Neuronal stem cell (in vitro differentiated cells): ENCODE measurements at regions not wholly inside any gene's neighbourhood (a gene's known extent, or its start where the extent isn't known, plus 50 kb on each side); places are given as distances from the start of the nearest gene placed in this dataset.

Source experiments
- DNase-seq: peaks from one replicate; pipeline ENCODE4 v3.0.0-alpha.2; 2013; ENCODE audit warnings: low spot score
- H2AFZ ChIP-seq: one replicate; pipeline ENCODE4 v1.6.1; 2013; ENCODE audit warnings: mild to moderate bottlenecking, low read length, inconsistent platforms
- H2AK5ac ChIP-seq: 2 replicates; pipeline ENCODE4 v1.6.1; 2013; ENCODE audit warnings: low read depth, mild to moderate bottlenecking, inconsistent platforms, low read length, moderate library complexity, mixed read lengths
- H2BK120ac ChIP-seq: 2 replicates; pipeline ENCODE4 v1.6.1; 2013; ENCODE audit warnings: low read depth, mild to moderate bottlenecking, inconsistent platforms, low read length, moderate library complexity, mixed read lengths
- H2BK12ac ChIP-seq: one replicate; pipeline ENCODE4 v1.6.1; 2013; ENCODE audit warnings: low read length, inconsistent platforms
- H2BK15ac ChIP-seq: 2 replicates; pipeline ENCODE4 v1.6.1; 2013; ENCODE audit warnings: mild to moderate bottlenecking, low read length, inconsistent platforms, mixed read lengths
- H2BK5ac ChIP-seq: one replicate; pipeline ENCODE4 v1.6.1; 2013; ENCODE audit warnings: inconsistent platforms, mild to moderate bottlenecking, low read length, moderate library complexity
- H3K14ac ChIP-seq: one replicate; pipeline ENCODE4 v1.6.1; 2013; ENCODE audit warnings: low read length, inconsistent platforms
- H3K18ac ChIP-seq: 2 replicates; pipeline ENCODE4 v1.6.1; 2013; ENCODE audit warnings: low read length, inconsistent platforms
- H3K23ac ChIP-seq: 2 replicates; pipeline ENCODE4 v1.6.1; 2013; ENCODE audit warnings: low read depth, mild to moderate bottlenecking, mixed read lengths, low read length, inconsistent platforms; ENCODE audit not compliant: poor library complexity
- H3K27ac ChIP-seq: replicated peaks from 3 replicates; pipeline ENCODE4 v1.5.1; 2013; ENCODE audit warnings: low read length, inconsistent platforms
- H3K27me3 ChIP-seq, 3 experiments: 2 replicates each; pipeline ENCODE4 v1.6.1; 2013; ENCODE audit warnings: low read length in 3 of 3, mild to moderate bottlenecking in 2 of 3, inconsistent platforms in 1 of 3, low read depth in 1 of 3, mixed read lengths in 1 of 3, moderate library complexity in 1 of 3; ENCODE audit not compliant: control insufficient read depth in 3 of 3, insufficient read depth in 3 of 3
- H3K36me3 ChIP-seq, 2 donors: replicated peaks in 1 of 2; 2 replicates each; pipeline ENCODE4 v1.6.1; 2013; ENCODE audit warnings: low read length in 2 of 2; ENCODE audit not compliant: control insufficient read depth in 2 of 2, insufficient read depth in 2 of 2
- H3K4ac ChIP-seq: 2 replicates; pipeline ENCODE4 v1.6.1; 2013; ENCODE audit warnings: inconsistent platforms, mild to moderate bottlenecking, low read length, moderate library complexity
- H3K4me1 ChIP-seq, 2 donors: 1 replicate in 1 of 2; 2 replicates in 1 of 2; pipeline ENCODE4 v1.6.1; 2013; ENCODE audit warnings: low read length in 2 of 2, low read depth in 1 of 2; ENCODE audit not compliant: control insufficient read depth in 2 of 2, insufficient read depth in 1 of 2
- H3K4me2 ChIP-seq: one replicate; pipeline ENCODE4 v1.6.1; 2013; ENCODE audit warnings: mild to moderate bottlenecking, low read length, inconsistent platforms; ENCODE audit not compliant: insufficient read depth, poor library complexity, severe bottlenecking
- H3K4me3 ChIP-seq, 2 donors: 2 replicates each; pipeline ENCODE4 v1.5.1; 2013; ENCODE audit warnings: low read length in 2 of 2, mild to moderate bottlenecking in 2 of 2, inconsistent platforms in 1 of 2, moderate library complexity in 1 of 2
- H3K79me1 ChIP-seq: one replicate; pipeline ENCODE4 v1.6.1; 2013; ENCODE audit warnings: low read depth, mild to moderate bottlenecking, inconsistent platforms, low read length, moderate library complexity
- H3K9ac ChIP-seq: one replicate; pipeline ENCODE4 v1.6.1; 2013; ENCODE audit warnings: mild to moderate bottlenecking, low read depth, low read length, inconsistent platforms; ENCODE audit not compliant: poor library complexity
- H3K9me3 ChIP-seq, 2 donors: replicated peaks in 1 of 2; 2 replicates each; pipeline versions ENCODE3 to v1.6.1; 2013; ENCODE audit warnings: low read length in 2 of 2, mild to moderate bottlenecking in 2 of 2, inconsistent platforms in 1 of 2, low read depth in 1 of 2, mixed read lengths in 1 of 2, moderate library complexity in 1 of 2; ENCODE audit not compliant: control insufficient read depth in 2 of 2, insufficient read depth in 1 of 2
- H4K8ac ChIP-seq: one replicate; pipeline ENCODE4 v1.6.1; 2013; ENCODE audit warnings: low read depth, mild to moderate bottlenecking, inconsistent platforms, low read length, moderate library complexity
- H4K91ac ChIP-seq: one replicate; pipeline ENCODE4 v1.6.1; 2013; ENCODE audit warnings: low read length, low read depth, mild to moderate bottlenecking, inconsistent platforms; ENCODE audit not compliant: poor library complexity
- WGBS, 2 donors: extraction: QIAGEN DNeasy Blood & Tissue Kit; methylation state at CpG; one replicate each; pipeline ENCODE4 v1.1.7; 2013; ENCODE audit warnings: missing lambda C conversion rate in 2 of 2, mixed read lengths in 1 of 2; ENCODE audit not compliant: insufficient read length in 2 of 2, insufficient replicate concordance in 1 of 2; ENCODE audit errors: extremely low coverage in 2 of 2; 5-methylcytosine and 5-hydroxymethylcytosine counted together

- Histone ChIP-seq H2AFZ (peak overlapping the region; percentile 68), H3K27me3 (no peaks in the 10 kb centered on the region), H2BK120ac (no peak overlapping the region), H3K23ac (no peak overlapping the region), H4K8ac (no peak overlapping the region), H3K4ac (no peak overlapping the region), H3K79me1 (no peaks in the 10 kb centered on the region), H3K4me1 (peaks cover 3 to 8% of the 10 kb centered on the region in 2 donors), H2AK5ac (no peak overlapping the region), H3K14ac (no peak overlapping the region), H3K36me3 (no peaks in the 10 kb centered on the region), H2BK12ac (no peak overlapping the region), H3K9me3 (no peaks in the 10 kb centered on the region), H4K91ac (no peak overlapping the region), H3K4me3 (no peak overlapping the region), H2BK5ac (no peak overlapping the region), H3K4me2 (no peak overlapping the region), H3K9ac (no peak overlapping the region), H2BK15ac (no peak overlapping the region), H3K27ac (no peak overlapping the region), H3K18ac (no peak overlapping the region)
- no CpG with 5 or more reads among the region's 3 CpGs for WGBS, 2 donors
- peak; percentile 35 for DNase-seq
Measured at GRCh38 chr7:95690367-95690947, 81.9 kb upstream of the DYNC1I1 start.

- Histone ChIP-seq H3K36me3 (no peaks in the 10 kb centered on the region), H3K14ac (no peak overlapping the region), H4K8ac (no peak overlapping the region), H3K18ac (no peak overlapping the region), H4K91ac (no peak overlapping the region), H3K9ac (no peak overlapping the region), H2AFZ (peak overlapping the region; percentile 74), H3K4me2 (no peak overlapping the region), H3K4me1 (peaks cover 3 to 11% of the 10 kb centered on the region in 2 donors), H3K4me3 (no peak overlapping the region), H3K4ac (no peak overlapping the region), H2AK5ac (no peak overlapping the region), H2BK120ac (no peak overlapping the region), H3K79me1 (no peaks in the 10 kb centered on the region), H3K27me3 (no peaks in the 10 kb centered on the region), H2BK15ac (no peak overlapping the region), H2BK12ac (no peak overlapping the region), H2BK5ac (no peak overlapping the region), H3K27ac (no peak overlapping the region), H3K23ac (no peak overlapping the region), H3K9me3 (no peaks in the 10 kb centered on the region)
- WGBS, 2 donors, result 100% methylated on average over 1 of the region's 7 CpGs; no CpG with 5 or more reads in 1 of the 2 donors
- DNase-seq, result no peak
Measured at GRCh38 chr7:95688931-95689495, 83.3 kb upstream of the DYNC1I1 start.

- peak; percentile 14 for DNase-seq
- Histone ChIP-seq H3K9me3 (no peaks in the 10 kb centered on the region), H4K8ac (no peak overlapping the region), H3K4me1 (peaks cover 3 to 11% of the 10 kb centered on the region in 2 donors), H2BK120ac (no peak overlapping the region), H3K14ac (no peak overlapping the region), H4K91ac (no peak overlapping the region), H3K4ac (no peak overlapping the region), H3K27ac (no peak overlapping the region), H3K18ac (no peak overlapping the region), H3K79me1 (no peaks in the 10 kb centered on the region), H3K9ac (no peak overlapping the region), H2BK15ac (no peak overlapping the region), H3K4me2 (no peak overlapping the region), H3K36me3 (no peaks in the 10 kb centered on the region), H2AFZ (peak overlapping the region; percentile 74), H3K4me3 (no peak overlapping the region), H2BK12ac (no peak overlapping the region), H2AK5ac (no peak overlapping the region), H2BK5ac (no peak overlapping the region), H3K23ac (no peak overlapping the region), H3K27me3 (no peaks in the 10 kb centered on the region)
- no CpG with 5 or more reads among the region's 4 CpGs for WGBS, 2 donors
Measured at GRCh38 chr7:95687759-95688343, 84.5 kb upstream of the DYNC1I1 start.

GRCh38 chr7:95686109-95686508 lies 86.2 kb upstream of the DYNC1I1 start:
- no peak overlapping the region for H3K23ac ChIP-seq
- H4K8ac ChIP-seq, result no peak overlapping the region
- no peak overlapping the region for H3K14ac ChIP-seq
- H4K91ac ChIP-seq, result no peak overlapping the region
- no peak overlapping the region for H2BK5ac ChIP-seq
- no peak overlapping the region for H3K9ac ChIP-seq
- H2AK5ac ChIP-seq, result no peak overlapping the region
- no peak overlapping the region for H2BK12ac ChIP-seq
- H3K27ac ChIP-seq, result no peak overlapping the region
- H3K4ac ChIP-seq, result no peak overlapping the region
- no CpG with 5 or more reads among the region's 4 CpGs for WGBS, 2 donors
- no peaks in the 10 kb centered on the region for H3K9me3 ChIP-seq
- DNase-seq, result peak; percentile 14
- no peak overlapping the region for H3K18ac ChIP-seq
- H3K4me2 ChIP-seq, result no peak overlapping the region
- no peak overlapping the region for H2BK15ac ChIP-seq
- no peak overlapping the region for H2BK120ac ChIP-seq
- no peak overlapping the region for H3K4me3 ChIP-seq
- no peak overlapping the region for H2AFZ ChIP-seq
- H3K4me1 ChIP-seq, result peaks cover 3 to 11% of the 10 kb centered on the region in 2 donors
- no peaks in the 10 kb centered on the region for H3K36me3 ChIP-seq
- H3K27me3 ChIP-seq, result no peaks in the 10 kb centered on the region
- no peaks in the 10 kb centered on the region for H3K79me1 ChIP-seq
